Lung (tissue), 11 donors: ENCODE measurements at regions not wholly inside any gene's neighbourhood (a gene's known extent, or its start where the extent isn't known, plus 50 kb on each side); places are given as distances from the start of the nearest gene placed in this dataset.

Experiments
- ATAC-seq: fragments of 200-7000 bp; cut with Tn5 transposase; one replicate; pipeline ENCODE4 v1.9.1; 2020; ENCODE audit warnings: moderate number of reproducible peaks; ENCODE audit not compliant: insufficient read depth, low FRiP score
- DNase-seq, 3 donors: peaks; one replicate each; pipeline ENCODE4 v3.0.0-alpha.2; 2013 to 2017
- H3K27ac ChIP-seq, 2 donors: one replicate each; pipeline ENCODE4 v1.5.1; 2013; ENCODE audit warnings: mild to moderate bottlenecking in 2 of 2, moderate library complexity in 2 of 2, control low read depth in 1 of 2, inconsistent platforms in 1 of 2, low read depth in 1 of 2, low read length in 1 of 2
- H3K27me3 ChIP-seq, 3 donors: one replicate each; pipeline ENCODE4 v1.5.1; 2013; ENCODE audit warnings: low read length in 2 of 3; ENCODE audit not compliant: control insufficient read depth in 3 of 3, insufficient read depth in 3 of 3
- H3K36me3 ChIP-seq, 4 donors: one replicate each; pipeline ENCODE4 v1.5.1; 2013; ENCODE audit warnings: low read length in 4 of 4, mild to moderate bottlenecking in 1 of 4, moderate library complexity in 1 of 4; ENCODE audit not compliant: control insufficient read depth in 4 of 4, insufficient read depth in 4 of 4
- H3K4me1 ChIP-seq, 5 donors: one replicate each; pipeline ENCODE4 v1.5.1; 2013; ENCODE audit warnings: low read length in 5 of 5, mild to moderate bottlenecking in 2 of 5, moderate library complexity in 1 of 5; ENCODE audit not compliant: control insufficient read depth in 5 of 5, insufficient read depth in 5 of 5
- H3K4me3 ChIP-seq: one replicate; pipeline ENCODE4 v1.5.1; 2013; ENCODE audit warnings: mild to moderate bottlenecking, control low read depth, moderate library complexity
- H3K9ac ChIP-seq, 2 donors: one replicate each; pipeline ENCODE4 v1.5.1; 2013; ENCODE audit warnings: low read length in 2 of 2, control low read depth in 1 of 2; ENCODE audit not compliant: insufficient read depth in 1 of 2
- H3K9me3 ChIP-seq, 4 donors: one replicate each; pipeline ENCODE4 v1.5.1; 2013; ENCODE audit warnings: low read length in 3 of 4, mild to moderate bottlenecking in 1 of 4, moderate library complexity in 1 of 4; ENCODE audit not compliant: control insufficient read depth in 4 of 4, insufficient read depth in 3 of 4
- WGBS, 2 donors: extraction: QIAGEN DNeasy Blood & Tissue Kit; methylation state at CpG; one replicate each; pipeline ENCODE4 v1.1.7; 2013; 5-methylcytosine and 5-hydroxymethylcytosine counted together
- TF ChIP-seq, protein P1 (sequence below): IDR thresholded peaks from 2 replicates; pipeline ENCODE4 v1.5.1; 2012; ENCODE audit warnings: mild to moderate bottlenecking; ENCODE audit errors: control extremely low read depth, extremely low read depth
- donor health status: control.
- donor health status: control.
- donor health status: Bipolar disorder and iron deficiency.
- donor health status: healthy.
- donor health status: DM: yes; HTN: yes; CAD: no.

DNA sequence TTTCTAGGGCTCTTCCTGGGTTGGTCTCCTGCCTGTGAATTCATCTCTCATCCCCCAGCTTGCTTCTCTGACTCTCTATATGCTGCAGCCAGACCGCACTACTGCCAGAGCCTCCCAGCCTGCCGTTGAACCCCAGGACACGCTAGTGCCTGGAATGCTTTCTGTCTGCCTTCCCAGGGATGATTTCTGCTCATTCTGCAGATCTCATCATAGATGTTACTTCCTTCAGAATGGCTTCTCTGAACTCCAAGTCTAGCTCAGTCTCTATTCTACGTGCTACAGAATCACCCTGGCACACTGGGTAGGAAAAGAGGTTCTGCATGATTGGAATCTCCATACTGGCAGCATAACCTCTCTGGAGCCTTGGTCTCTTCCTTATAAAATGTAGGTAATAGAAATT is 94.8 kb upstream of the RAB12 start:
- H3K4me3 ChIP-seq: no peak overlapping the region
- ATAC-seq: no peak
- 86 to 92% methylated on average over 4 of the region's 4 CpGs for whole genome bisulfite sequencing, 2 donors
- no peaks in the 10 kb centered on the region for H3K4me1 ChIP-seq
- H3K9ac ChIP-seq: no peak overlapping the region
- TF ChIP-seq, protein P1, sequence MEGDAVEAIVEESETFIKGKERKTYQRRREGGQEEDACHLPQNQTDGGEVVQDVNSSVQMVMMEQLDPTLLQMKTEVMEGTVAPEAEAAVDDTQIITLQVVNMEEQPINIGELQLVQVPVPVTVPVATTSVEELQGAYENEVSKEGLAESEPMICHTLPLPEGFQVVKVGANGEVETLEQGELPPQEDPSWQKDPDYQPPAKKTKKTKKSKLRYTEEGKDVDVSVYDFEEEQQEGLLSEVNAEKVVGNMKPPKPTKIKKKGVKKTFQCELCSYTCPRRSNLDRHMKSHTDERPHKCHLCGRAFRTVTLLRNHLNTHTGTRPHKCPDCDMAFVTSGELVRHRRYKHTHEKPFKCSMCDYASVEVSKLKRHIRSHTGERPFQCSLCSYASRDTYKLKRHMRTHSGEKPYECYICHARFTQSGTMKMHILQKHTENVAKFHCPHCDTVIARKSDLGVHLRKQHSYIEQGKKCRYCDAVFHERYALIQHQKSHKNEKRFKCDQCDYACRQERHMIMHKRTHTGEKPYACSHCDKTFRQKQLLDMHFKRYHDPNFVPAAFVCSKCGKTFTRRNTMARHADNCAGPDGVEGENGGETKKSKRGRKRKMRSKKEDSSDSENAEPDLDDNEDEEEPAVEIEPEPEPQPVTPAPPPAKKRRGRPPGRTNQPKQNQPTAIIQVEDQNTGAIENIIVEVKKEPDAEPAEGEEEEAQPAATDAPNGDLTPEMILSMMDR: no peak
- DNase-seq: no peak
- peaks cover 0 to 2% (median 0%) of the 10 kb centered on the region in 4 donors for H3K9me3 ChIP-seq
- no peak overlapping the region for H3K27ac ChIP-seq
- H3K27me3 ChIP-seq: no peaks in the 10 kb centered on the region
- H3K36me3 ChIP-seq: no peaks in the 10 kb centered on the region

DNA sequence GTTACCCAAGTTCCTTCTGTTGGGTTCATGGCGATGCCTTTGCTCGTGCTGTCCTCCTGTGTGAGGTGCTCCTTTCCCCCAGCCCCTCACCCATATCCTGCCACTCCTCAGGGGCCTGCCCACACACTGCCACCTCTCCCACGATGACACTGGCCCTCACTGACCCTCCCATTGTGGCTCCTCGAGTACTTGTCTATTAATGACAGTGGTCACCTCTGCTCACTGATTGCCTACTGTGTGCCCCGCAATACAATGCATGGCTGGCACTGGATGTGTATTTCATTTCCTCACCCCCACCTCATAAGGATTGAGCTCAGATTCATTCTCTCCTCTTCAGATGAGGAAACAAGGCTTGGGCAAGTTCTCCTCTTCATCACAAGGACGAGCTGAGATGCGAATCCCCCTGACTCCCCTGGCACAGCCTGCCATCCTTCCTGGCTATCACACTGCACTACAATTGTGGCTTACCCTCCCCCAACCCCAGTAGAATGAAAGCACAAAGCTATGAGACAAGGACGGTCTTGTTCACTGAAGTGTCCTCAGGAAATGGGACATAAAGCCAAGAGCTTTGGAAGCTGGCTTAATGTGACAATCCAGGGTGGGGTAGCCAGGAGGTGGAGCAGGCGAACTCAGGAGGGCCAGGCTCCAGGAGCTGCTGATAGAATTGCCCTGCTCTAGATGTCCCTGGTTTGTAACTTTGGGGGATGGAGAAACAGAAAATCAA is 93.9 kb upstream of the RAB12 start:
- H3K27me3 ChIP-seq: no peaks in the 10 kb centered on the region
- H3K27ac ChIP-seq: no peak overlapping the region
- H3K4me3 ChIP-seq: no peak overlapping the region
- no peaks in the 10 kb centered on the region for H3K36me3 ChIP-seq
- no peak overlapping the region for H3K9ac ChIP-seq
- H3K4me1 ChIP-seq: no peaks in the 10 kb centered on the region
- DNase-seq: no peak
- 81 to 88% methylated on average over 9 of the region's 9 CpGs for WGBS, 2 donors
- TF ChIP-seq, protein P1: no peak
- peaks cover 0 to 4% (median under 1%) of the 10 kb centered on the region in 4 donors for H3K9me3 ChIP-seq
- no peak for ATAC-seq

DNA sequence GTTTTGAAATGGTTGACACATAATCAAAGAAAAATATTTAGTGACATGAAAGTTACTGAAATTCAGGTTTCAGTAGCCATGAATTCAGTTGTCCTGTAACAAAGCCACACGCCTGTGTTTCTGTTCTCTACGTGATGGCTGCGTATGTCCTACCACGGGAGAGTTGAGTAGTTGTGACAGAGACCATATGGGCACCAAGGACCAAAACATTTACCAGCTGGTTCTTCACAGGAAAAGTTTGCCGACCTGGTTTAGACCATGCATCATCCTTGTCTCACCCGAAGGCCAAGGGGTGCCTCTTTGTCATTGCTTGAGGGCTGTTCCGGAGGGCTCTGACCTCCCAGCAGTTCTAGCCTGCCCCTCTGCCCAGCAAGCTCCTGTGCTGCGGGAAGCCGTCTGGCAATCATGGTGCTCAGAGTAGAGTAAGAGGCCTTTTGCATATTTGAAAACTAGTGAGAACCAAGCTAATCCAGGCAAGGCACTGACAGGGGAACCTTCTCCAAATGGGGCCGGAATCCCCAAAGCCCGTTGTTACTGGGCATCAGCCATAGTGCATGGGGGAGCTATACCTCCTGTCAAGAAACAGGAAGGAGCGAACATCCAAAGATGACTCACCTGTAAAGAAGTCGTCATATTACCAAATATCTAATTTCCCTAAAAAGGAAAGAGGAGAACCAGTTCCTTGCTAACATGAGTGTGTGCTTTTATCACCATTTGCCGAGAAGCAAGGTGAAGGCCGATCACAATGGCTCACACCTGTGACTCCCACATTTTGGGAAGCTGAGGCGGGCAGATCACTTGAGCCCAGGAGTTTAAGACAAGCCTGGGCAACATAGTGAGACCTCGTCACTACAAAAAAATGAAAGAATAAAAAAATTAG is 92.6 kb upstream of the RAB12 start:
- Histone ChIP-seq H3K27ac (no peak overlapping the region), H3K9ac (no peak overlapping the region), H3K9me3 (peaks cover 0 to 8% (median 2%) of the 10 kb centered on the region in 4 donors), H3K4me1 (no peaks in the 10 kb centered on the region), H3K36me3 (no peaks in the 10 kb centered on the region), H3K4me3 (no peak overlapping the region), H3K27me3 (no peaks in the 10 kb centered on the region)
- no peak for DNase-seq
- no peak for ATAC-seq
- TF ChIP-seq, protein P1: no peak
- WGBS, 2 donors: 78 to 86% methylated on average over 17 of the region's 17 CpGs
